G401 (cell line): ENCODE measurements at regions not wholly inside any gene's neighbourhood (a gene's known extent, or its start where the extent isn't known, plus 50 kb on each side); places are given as distances from the start of the nearest gene placed in this dataset.
A peak's percentile ranks its signal among the peaks of the same experiment; 100 is the strongest.
"Not testable (repeated sequence)": the region's sequence is repeated elsewhere in the genome, so short reads cannot be mapped to it uniquely, and the experiment has no call there.

Experiments used
- DNase-seq: peaks from one replicate; pipeline ENCODE4 v3.0.0-alpha.2; 2015; ENCODE audit warnings: low spot score
- in situ Hi-C: cut with HindIII; loops from 2 replicates; pipeline ENCODE4 v1.10.0; 2016; ENCODE audit warnings: low sequenced_read_pairs, mixed read lengths

GRCh38 chr10:118444069-118444468 is 101.9 kb upstream of the FAM204A start:
- DNase-seq = no peak
- in situ Hi-C loops = no loop called here

GRCh38 chr10:118442032-118442431 is 99.9 kb upstream of the FAM204A start:
- DNase-seq = no peak
- in situ Hi-C loops = no loop called here

- DNase-seq = no peak
- in situ Hi-C loops = no loop called here
Observed at GRCh38 chr10:118439824-118440223, 97.7 kb upstream of the FAM204A start.

- DNase-seq = no peak
- in situ Hi-C loops = no loop called here
Observed at GRCh38 chr10:118436742-118437141, 94.6 kb upstream of the FAM204A start.

- DNase-seq = no peak
- in situ Hi-C loops = no loop called here
Observed at GRCh38 chr10:118430190-118430589, 88.1 kb upstream of the FAM204A start.

- in situ Hi-C loops = no loop called here
- DNase-seq = peak; percentile 43
Observed at GRCh38 chr10:118423800-118424442, 81.8 kb upstream of the FAM204A start.

GRCh38 chr10:118422241-118422640 is 80.1 kb upstream of the FAM204A start:
- in situ Hi-C loops = no loop called here
- DNase-seq = no peak

GRCh38 chr10:118420049-118420448 is 77.9 kb upstream of the FAM204A start:
- in situ Hi-C loops, DNase-seq: not testable (repeated sequence)

GRCh38 chr10:118412932-118413331 is 70.8 kb upstream of the FAM204A start:
- in situ Hi-C loops = no loop called here
- no peak for DNase-seq

GRCh38 chr10:118412132-118412760 is 70.1 kb upstream of the FAM204A start:
- no peak for DNase-seq
- in situ Hi-C loops = no loop called here

- in situ Hi-C loops = no loop called here
Observed at GRCh38 chr10:118409295-118409694, 67.2 kb upstream of the FAM204A start.

GRCh38 chr10:118408181-118408580 is 66.1 kb upstream of the FAM204A start:
- in situ Hi-C loops = no loop called here
- DNase-seq = no peak

More at GRCh38 chr10:118409295-118409694, 67.2 kb upstream of the FAM204A start:
- no peak for DNase-seq

- in situ Hi-C loops = no loop called here
- DNase-seq = no peak
Observed at GRCh38 chr10:118407777-118408176, 65.7 kb upstream of the FAM204A start.

GRCh38 chr10:118407026-118407425 is 64.9 kb upstream of the FAM204A start:
- in situ Hi-C loops = no loop called here
- DNase-seq = peak; percentile 3

GRCh38 chr10:118405928-118406327 is 63.8 kb upstream of the FAM204A start:
- in situ Hi-C loops = no loop called here
- no peak for DNase-seq

GRCh38 chr10:118403967-118404366 is 61.8 kb upstream of the FAM204A start:
- in situ Hi-C loops = no loop called here
- no peak for DNase-seq

- in situ Hi-C loops = no loop called here
- no peak for DNase-seq
Observed at GRCh38 chr10:118401708-118402193, 59.6 kb upstream of the FAM204A start.

- in situ Hi-C loops = no loop called here
- no peak for DNase-seq
Observed at GRCh38 chr10:118397391-118397790, 55.3 kb upstream of the FAM204A start.

GRCh38 chr10:118395947-118396346 is 53.8 kb upstream of the FAM204A start:
- DNase-seq = no peak
- in situ Hi-C loops = no loop called here

GRCh38 chr10:118394301-118395200 is 52.4 kb upstream of the FAM204A start:
- in situ Hi-C loops = no loop called here
- DNase-seq = no peak
